NCI-H446 treated with DMSO at 0.1 percent for 48 hours (cell line): ENCODE measurements at regions not wholly inside any gene's neighbourhood (a gene's known extent, or its start where the extent isn't known, plus 50 kb on each side); places are given as distances from the start of the nearest gene placed in this dataset.
"Not testable (repeated sequence)": the region's sequence is repeated elsewhere in the genome, so short reads cannot be mapped to it uniquely, and the experiment has no call there.

ENCODE experiments used
- DNase-seq: peaks from one replicate; lab custom pipeline; 2025; lab: John Stamatoyannopoulos, UW

- no peak for DNase-seq
Measured at GRCh38 chr2:35125278-35125677, 1230.3 kb upstream of the CRIM1 start.

- no peak for DNase-seq
Measured at GRCh38 chr2:35116151-35116550, 1239.4 kb upstream of the CRIM1 start.

DNA sequence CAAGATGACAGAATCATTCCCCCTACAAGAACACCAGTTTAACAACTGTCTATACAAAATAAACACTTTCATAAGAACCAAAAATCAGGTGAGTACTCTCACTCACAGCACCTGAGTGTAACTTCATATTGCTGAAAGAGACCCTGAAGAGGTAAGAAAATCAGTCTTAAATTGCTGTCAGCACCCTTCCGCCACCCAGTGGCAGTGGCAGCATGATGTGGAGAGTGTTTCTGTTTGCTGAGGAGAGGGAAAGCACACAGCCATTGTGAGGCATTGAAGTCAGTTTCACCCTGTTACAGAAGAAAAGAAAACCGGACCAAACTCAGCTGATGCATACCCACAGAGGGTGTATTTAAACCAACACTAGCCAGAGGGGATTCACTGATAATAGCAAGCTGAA lies 1240.8 kb upstream of the CRIM1 start:
- DNase-seq: no peak

DNA sequence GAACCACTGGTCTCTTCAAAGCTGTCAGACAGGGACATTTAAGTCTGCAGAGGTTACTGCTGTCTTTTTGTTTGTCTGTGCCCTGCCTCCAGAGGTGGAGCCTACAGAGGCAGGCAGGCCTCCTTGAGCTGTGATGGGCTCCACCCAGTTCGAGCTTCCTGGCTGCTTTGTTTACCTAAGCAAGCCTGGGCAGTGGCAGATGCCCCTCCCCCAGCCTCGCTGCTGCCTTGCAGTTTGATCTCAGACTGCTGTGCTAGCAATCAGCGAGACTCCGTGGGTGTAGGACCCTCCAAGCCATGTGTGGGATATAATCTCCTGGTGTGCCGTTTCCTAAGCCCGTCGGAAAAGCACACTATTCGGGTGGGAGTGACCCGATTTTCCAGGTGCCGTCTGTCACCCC lies 1243.2 kb upstream of the CRIM1 start:
- DNase-seq: not testable (repeated sequence)

DNA sequence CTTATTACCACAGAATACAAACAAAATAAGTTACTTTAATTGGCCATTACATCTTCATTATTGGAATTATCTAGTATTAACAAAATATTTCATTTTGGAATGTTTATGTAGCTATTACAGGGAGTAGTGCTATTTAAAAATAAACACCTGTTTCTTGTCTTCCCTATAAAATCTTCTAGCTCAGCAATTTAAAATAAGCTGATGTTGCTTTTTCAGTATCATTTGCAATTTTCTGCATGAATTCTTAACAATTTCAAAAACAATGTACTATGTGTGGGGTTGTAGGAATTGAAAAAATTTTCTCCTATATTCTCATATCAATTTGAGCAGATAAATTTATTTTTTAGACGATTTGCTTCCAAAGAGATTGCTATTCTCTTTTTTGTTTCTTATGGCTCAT lies 1251.3 kb upstream of the CRIM1 start:
- no peak for DNase-seq

- no peak for DNase-seq
Measured at GRCh38 chr2:35099342-35099741, 1256.2 kb upstream of the CRIM1 start.

DNA sequence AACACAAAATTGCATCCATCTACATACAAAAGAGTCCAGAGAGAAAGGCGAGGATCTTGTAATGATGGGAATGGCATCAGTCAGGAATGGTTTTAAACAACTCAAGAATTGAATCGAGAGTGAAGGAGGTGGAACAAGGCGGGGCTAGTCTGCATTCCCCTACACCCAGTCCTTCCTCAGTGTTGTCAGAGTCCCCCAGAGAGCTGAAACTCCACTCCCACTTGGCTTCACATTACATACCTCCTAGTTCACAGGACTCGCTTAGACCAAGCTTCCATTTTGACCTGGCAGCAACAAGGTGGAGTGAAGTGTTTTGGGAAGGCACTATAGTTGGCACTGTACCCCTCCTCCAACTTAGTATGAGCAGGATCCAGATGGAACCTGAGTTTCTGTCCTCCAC lies 1273.5 kb upstream of the CRIM1 start:
- no peak for DNase-seq

- DNase-seq: no peak
Measured at GRCh38 chr2:35081622-35082015, 1274.0 kb upstream of the CRIM1 start.

DNA sequence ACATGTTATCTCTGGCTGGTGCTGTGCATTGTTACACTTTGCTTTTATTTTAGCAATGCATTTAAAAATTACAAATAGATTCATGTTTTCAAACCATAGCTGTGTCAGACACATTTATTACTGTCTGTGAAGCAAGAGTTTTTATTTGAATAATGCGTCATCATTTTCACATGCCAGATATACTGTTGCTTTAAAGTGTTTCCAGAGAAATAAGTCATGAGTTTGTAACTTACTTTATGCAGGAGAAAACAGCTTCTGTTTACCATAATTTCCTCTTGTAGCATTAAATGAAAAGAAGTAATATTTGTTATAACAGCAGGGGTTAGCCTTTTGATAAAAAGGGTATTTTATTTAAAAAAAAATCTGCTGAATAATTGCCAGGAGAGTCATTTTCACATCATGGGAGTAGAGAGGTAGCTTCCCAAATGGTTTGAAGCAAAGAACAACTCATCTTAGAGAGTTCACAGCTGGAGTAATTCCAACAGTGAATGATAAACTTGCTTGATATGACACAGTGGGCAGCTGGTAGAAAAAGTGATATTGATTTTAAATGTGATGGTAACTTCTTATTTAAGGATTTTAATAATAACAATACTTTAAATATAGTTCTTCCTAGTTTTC lies 1274.5 kb upstream of the CRIM1 start:
- no peak for DNase-seq

DNA sequence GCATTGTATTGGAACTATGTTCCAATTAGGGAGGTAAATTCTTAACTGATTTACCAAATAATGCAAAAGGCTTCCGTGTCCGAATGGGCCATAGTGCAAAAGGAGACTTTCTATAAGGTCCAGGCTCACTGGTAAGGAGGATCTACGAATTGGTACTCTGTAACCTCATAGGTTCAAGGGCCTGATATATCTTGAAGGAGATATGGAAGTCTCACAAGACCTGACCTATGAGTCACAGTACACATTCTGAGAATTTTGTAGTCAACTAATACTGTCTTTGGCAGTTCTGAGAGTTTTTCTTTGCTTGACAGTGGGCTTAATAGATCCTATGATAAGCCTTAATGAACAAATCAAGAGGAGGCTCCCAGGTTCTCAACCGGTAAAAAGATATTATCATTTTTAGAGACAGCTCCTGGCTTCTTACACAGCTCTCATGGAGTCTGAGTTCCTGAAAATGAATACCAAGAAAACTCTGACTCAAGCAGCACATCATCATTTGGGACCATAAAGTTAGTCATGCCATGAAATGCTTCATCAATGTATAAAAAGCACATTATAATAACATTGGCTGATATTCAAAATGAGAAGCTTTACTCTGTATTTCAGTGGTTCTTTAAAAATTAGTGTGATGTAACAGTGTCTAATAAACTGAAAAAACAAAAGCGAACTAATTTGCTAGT lies 1275.2 kb upstream of the CRIM1 start:
- DNase-seq: no peak

- no peak for DNase-seq
Measured at GRCh38 chr2:35067420-35067819, 1288.2 kb upstream of the CRIM1 start.

GRCh38 chr2:35063836-35064235 lies 1291.7 kb upstream of the CRIM1 start:
- no peak for DNase-seq

GRCh38 chr2:35035883-35036282 lies 1319.7 kb upstream of the CRIM1 start:
- DNase-seq: no peak

GRCh38 chr2:35033748-35034147 lies 1321.8 kb upstream of the CRIM1 start:
- DNase-seq: no peak

DNA sequence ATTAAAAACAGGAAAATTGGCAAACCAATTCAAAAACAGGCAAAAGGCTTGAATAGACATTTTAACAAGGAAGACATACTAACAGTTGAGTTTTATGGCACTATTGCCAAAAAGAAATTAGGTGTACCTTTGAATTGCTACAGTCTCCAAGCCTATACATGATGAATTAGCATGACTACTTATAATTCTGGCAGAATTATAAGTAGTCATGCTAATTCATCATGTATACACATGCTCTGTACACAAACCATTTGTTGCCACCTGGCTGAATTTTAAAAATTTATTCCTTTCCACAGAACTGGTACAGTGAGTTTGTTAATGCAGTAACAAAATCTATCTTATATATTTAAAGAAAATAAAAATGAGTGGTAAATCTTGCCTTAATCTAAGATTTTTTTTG lies 1332.0 kb upstream of the CRIM1 start:
- no peak for DNase-seq

DNA sequence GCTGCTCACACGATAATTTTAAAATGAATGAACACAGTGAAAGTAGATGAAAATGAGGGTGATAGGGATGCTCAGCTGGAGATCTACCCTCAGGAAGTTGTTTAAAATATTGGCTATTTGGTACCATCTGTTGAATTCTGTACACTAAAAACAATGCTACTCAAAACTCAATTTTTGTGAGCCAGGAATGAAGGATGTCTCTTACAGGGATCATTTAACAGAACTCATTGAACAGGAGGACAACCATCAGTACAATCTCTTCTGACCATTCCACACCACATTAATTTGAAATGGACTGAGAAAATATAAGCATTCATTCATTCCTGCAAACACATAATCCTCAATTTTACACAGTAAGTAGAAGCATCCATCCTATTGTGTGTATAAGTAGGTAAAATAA lies 1355.1 kb upstream of the CRIM1 start:
- DNase-seq: no peak

GRCh38 chr2:34998741-34999140 lies 1356.8 kb upstream of the CRIM1 start:
- DNase-seq: no peak

DNA sequence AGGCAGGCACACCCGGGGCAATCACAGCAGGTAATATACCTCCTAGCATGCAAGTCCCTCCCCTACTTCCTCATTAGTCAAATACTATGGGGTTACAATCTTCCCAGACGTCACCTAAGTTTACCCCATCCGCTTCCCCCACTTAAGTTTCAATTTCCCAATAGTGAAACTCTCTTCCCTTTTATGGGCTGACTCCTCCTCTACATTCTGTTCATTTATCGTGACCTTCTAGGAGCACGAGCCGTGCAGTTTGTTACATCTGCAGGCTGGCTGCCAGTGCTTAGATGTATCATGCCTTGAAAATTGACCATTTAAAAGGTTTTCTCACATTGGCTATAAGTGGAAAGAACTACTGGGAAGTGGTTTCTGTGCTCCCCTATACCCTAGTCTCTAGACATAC lies 1357.8 kb upstream of the CRIM1 start:
- DNase-seq: no peak

GRCh38 chr2:34995196-34995595 lies 1360.4 kb upstream of the CRIM1 start:
- no peak for DNase-seq

DNA sequence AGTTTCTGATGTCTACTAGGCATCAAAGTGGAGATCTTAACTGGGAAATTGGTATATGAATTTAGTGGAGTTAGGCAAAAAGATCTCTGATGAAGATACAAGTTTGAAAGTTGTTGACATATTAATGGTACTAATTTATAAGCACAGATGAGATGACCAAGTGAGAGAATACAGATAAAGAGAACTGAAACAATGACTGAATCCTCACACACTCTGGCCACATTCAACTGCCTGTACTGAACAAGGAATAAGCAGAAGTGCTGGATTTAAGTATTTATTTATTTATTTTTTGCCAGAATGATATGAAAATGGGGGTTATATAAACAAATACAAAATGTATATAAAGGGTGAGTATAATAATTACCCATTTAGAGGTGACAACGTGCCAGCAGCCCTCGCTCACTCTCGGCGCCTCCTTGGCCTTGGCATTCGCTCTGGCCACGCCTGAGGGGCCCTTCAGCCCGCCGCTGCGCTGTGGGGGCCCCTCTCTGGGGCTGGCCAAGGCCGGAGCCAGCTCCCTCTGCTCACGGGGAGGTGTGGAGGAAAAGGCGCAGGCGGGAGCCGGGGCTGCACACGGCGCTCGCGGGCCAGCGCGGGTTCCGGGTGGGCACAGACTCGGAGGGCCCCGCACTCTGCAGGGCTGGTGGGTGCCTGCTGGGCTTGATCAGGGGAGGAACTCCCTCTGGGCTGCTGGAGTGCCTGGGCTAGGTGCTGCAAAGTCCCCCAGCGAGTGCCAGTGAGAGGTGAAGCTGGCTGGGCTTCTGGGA lies 1363.9 kb upstream of the CRIM1 start:
- DNase-seq: no peak

- DNase-seq: no peak
Measured at GRCh38 chr2:34985474-34985873, 1370.1 kb upstream of the CRIM1 start.

- DNase-seq: no peak
Measured at GRCh38 chr2:34980689-34981088, 1374.9 kb upstream of the CRIM1 start.

DNA sequence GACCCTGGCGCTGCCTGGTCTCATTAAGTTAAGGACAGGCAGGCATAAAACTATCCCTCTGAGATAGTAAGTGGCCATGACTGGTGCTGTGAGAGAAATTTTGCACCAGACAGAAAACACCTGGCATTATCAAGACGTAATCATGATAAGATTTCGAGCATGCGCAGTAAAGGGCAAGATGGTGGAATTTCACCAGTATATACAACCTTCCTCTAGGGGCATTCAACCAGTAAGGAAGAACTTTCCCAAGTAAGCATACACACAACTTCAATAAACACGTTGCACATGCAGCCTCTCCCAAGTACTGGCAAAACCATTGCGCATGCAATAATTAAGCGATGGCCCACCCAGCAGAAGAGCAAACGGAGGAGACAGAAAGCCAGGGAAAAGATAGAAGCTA lies 1376.4 kb upstream of the CRIM1 start:
- DNase-seq: no peak
